ENCODE measurements at regions not wholly inside any gene's neighbourhood (a gene's known extent, or its start where the extent isn't known, plus 50 kb on each side); places are given as distances from the start of the nearest gene placed in this dataset.

DNA sequence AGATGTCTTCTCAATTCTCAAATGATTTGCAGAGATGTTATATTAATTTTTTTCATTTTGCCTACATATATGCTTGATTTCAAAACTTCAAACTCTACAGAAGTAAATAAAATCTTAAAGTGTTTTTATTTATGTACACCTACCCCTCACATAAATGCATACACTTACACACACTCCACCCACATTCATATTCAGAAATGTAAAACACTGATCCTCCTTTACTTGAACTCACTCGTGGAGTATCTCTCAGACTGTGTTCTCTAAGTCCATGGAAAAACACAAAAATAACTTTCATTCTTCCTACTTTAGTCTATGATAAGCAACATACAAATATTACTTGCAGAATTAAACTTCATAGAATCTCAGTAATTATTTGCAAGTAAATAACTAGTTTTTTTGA, 209.1 kb upstream of the RBMS1 start:
- TF ChIP-seq POLR2AphosphoS5 (IDR thresholded peaks at IDR 0.05): no peak
- TF ChIP-seq CTCF (IDR thresholded peaks at IDR 0.05 in 8 of 11, conservative IDR thresholded peaks at IDR 0.05 in 3 of 11): no peak
- no peak for TF ChIP-seq POLR2A (IDR thresholded peaks at IDR 0.05)
